Middle frontal gyrus (tissue), 1 donor: ENCODE measurements at regions not wholly inside any gene's neighbourhood (a gene's known extent, or its start where the extent isn't known, plus 50 kb on each side); places are given as distances from the start of the nearest gene placed in this dataset.
"Not testable (repeated sequence)": the region's sequence is repeated elsewhere in the genome, so short reads cannot be mapped to it uniquely, and the experiment has no call there.

ENCODE experiments used
- DNase-seq: peaks from one replicate; pipeline ENCODE4 v3.0.0-alpha.2; 2015; ENCODE audit warnings: low spot score; ENCODE audit errors: extremely low spot score

DNA sequence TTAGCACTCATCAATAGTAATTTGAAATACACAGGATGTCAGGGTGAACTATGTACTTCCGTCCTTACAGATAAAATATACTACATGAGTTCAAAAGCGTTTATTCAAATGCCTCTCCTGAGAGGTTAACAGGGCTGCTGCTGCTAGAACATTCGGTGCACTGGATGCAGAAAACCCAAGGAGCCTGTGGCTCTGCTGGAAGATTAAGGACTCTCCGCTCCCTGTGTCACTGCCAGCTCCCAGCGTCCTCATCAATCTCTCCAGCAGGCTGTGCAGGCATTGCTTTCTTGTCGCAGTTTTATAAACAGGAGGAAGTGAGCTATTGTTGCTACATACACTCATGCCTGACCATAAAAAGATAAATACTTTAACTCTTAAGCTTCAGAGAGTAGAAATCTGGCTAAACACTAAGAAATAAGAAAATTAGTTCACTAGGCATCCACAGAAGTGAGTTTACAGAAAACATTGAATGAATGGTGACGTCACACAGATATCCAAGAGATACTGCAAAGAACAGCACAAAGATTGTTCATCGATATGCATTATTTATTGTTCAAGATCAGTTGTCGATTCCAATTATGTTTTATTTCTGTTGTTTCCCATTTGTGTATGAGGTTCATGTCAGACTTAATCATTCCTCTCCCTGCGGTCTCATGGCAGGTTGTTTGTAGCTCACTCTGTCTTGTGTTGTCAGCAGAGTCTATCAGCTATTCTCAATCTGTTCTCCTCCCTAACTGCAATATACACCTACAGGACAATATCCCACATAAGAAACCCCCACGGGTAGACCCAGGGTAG is 127.9 kb upstream of the MON1B start:
- no peak for DNase-seq

DNA sequence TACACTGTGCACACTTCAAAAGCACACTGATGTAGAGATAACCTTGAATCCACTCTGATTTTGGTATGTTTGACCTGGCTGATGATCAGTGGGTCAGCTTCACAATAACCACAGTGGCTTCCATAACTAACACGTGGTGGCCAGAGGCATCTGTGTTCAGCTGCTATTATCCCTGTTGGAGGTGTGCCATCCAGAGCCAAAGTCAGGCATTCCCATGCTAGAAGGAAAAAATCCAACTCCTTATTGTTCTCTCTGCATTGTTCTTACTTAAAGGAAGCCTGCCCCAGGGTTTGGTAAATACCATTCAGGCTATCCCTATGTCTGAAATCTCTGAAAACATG is 127.3 kb upstream of the MON1B start:
- no peak for DNase-seq

- DNase-seq, result no peak
Measured at GRCh38 chr16:77064037-77064436, 127.0 kb upstream of the MON1B start.

DNA sequence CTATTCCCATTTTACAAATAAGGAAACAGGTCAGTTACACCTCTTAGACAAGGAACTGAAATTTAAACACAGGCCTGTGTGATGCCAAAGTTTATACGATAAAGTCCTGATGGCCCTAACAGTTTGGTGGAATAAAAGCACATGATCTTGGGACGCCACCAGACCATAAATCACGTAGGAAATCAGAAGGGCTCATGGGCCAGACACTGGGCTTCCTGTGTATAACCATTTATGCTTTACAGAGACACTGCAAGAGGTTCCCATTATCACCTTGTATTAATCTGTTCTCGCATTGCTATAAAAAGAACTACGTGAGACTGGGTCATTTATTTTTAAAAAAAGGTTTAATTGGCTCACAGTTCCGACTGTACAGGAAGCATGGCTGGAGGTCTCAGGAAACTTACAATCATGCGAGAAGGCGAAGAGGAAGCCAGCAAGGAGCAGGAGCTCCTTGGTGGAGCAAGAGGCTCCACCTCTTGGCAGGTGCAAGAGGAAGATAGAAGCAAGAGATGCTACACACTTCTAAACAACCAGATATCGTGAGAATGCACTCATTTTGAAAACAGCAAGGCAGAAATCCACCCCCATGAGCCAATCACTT is 124.0 kb upstream of the MON1B start:
- DNase-seq, result no peak

DNA sequence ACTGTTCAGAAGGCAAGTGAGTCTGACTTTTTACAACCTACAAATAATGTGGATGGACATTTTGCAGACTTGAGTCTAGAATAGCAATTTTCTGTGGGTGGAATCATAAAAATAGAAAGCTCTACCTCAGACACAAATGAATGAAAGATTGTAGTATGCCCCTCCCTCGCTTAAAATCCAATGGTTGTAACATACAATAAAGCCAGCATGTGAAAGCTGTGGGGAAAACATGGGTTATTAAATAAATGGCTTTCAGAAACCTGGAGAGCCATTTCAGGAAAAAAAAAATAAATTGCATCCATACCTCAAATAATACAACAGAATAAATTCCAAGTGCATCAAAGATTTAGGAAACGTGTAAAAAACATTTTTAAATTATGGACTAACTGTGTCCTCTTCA is 123.1 kb upstream of the MON1B start:
- DNase-seq, result no peak

- no peak for DNase-seq
Measured at GRCh38 chr16:77068402-77068801, 122.6 kb upstream of the MON1B start.

DNA sequence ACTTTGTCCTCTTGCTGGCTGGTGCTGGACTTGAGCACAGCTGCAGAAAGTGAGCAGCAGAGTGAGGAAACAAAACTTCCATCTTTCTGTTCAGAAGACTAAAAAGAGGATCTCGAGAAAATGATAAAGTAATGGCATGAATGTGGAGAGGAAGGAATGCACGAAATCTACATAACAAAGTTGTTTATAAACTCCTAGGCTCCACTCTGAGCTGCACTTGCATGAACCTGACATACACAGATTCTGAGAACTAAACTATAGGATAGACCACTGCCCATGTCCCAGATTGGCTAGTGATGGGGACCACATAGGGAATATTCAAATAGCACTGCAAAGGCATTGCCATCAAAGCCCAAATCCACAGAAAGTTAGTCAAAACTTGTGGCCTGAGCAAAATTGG is 121.1 kb upstream of the MON1B start:
- no peak for DNase-seq

- DNase-seq, result no peak
Measured at GRCh38 chr16:77070683-77071082, 120.3 kb upstream of the MON1B start.

- DNase-seq, result no peak
Measured at GRCh38 chr16:77076839-77077238, 114.2 kb upstream of the MON1B start.

GRCh38 chr16:77077256-77077922 is 113.6 kb upstream of the MON1B start:
- DNase-seq, result no peak

DNA sequence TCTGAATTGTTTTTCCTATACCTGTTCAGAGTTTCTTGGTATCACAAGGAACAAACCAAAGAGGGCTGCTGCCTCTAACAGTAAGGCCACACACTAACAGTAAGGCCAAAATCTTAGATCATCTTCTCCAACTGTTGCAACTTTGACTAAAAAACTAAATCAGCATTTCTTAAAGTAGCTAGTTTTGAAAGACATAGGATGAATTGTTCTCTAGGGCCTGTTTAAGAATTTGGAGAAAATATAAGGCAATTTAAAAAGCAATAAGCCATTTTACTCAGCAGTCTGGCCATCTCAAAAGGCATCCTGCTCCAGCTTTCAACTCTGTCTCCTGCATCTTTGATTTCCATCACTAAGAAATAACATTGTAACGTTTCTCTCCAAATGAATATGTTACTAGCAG is 105.0 kb upstream of the MON1B start:
- DNase-seq, result no peak

- DNase-seq, result no peak
Measured at GRCh38 chr16:77090062-77090461, 100.9 kb upstream of the MON1B start.

- no peak for DNase-seq
Measured at GRCh38 chr16:77093309-77093708, 97.7 kb upstream of the MON1B start.

DNA sequence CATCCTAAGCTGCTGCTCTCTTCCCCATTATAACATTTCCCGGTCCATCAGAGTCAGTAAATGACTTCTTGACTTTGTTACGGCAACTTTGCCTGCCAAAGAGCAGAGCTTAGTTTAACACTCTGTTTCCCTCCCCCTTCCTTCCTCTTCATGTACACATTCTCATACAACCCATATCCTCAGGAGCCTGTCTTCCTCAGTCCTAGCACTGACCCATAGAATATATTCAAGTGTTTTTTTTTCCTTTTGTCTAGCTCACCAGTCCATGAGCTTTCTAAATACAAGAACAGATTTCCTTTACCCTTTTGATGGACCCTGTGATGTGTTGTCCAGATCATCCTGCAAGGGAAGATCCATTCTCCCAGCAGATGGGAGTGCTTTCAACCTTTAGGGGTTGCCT is 97.0 kb upstream of the MON1B start:
- no peak for DNase-seq

GRCh38 chr16:77111056-77111565 is 79.9 kb upstream of the MON1B start:
- no peak for DNase-seq

GRCh38 chr16:77112746-77113145 is 78.2 kb upstream of the MON1B start:
- DNase-seq, result no peak

- DNase-seq, result no peak
Measured at GRCh38 chr16:77113835-77114234, 77.2 kb upstream of the MON1B start.

DNA sequence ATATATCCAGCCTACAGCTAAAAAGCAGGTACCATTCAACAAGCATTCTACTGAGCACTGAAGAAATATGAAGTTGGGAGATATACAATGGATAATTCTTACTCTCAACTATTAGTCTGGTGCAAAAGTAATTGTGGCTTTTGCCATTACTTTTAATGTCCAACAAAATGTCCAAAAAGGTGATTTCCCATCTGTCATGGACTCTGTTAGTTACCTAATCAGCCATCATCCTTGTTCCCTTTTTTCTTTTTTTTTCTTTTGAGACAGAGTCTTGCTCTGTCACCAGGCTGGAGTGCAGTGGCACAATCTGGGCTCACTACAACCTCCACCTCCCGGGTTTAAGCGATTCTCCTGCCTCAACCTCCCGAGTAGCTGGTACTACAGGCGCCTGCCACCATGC is 76.6 kb upstream of the MON1B start:
- DNase-seq, result not testable (repeated sequence)

GRCh38 chr16:77116856-77117255 is 74.1 kb upstream of the MON1B start:
- DNase-seq, result no peak

DNA sequence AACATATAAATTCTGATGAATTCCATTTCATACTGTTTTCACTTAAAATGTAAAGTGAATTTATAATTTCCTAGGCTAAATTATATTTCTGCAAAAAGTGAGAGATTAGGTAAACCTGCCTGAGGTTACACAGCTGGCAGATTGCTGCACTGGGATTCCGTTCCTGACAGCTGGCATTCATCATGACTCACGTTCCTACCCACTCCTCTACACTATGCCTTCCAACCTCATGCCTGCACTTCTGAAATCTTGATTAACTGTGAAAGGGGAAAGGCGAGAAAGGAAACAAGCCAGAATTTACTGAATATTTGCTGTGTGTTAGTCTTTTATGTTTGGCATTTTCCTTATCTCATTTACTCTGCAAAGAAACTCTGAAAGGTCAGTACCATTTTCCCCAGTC is 73.3 kb upstream of the MON1B start:
- DNase-seq, result no peak

DNA sequence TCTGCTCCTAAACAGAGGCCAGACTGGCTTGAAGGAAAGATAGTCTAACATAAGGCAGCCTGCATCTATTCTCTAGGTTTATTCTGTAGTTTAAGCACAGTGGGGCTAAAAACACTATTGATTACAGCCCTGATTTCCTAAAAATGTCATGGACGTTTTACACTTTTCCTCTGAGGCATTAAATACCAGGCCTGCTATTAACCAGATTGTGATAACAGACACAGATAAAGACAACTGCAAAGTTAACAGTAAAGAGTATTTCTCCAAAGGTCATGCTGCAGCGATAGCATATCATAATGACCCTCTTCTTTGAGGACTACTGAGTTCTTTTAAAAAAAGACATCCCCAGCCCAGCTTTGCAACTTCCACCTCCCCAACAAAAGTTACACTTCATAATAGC is 59.6 kb upstream of the MON1B start:
- DNase-seq, result no peak

- DNase-seq, result no peak
Measured at GRCh38 chr16:77132051-77132618, 58.9 kb upstream of the MON1B start.
